NCI-H748 (cell line): ENCODE measurements at regions not wholly inside any gene's neighbourhood (a gene's known extent, or its start where the extent isn't known, plus 50 kb on each side); places are given as distances from the start of the nearest gene placed in this dataset.
A peak's percentile ranks its signal among the peaks of the same experiment; 100 is the strongest.

ENCODE experiments used
- DNase-seq: peaks from one replicate; lab custom pipeline; 2025; ENCODE audit not compliant: unreplicated experiment; lab: John Stamatoyannopoulos, UW

DNA sequence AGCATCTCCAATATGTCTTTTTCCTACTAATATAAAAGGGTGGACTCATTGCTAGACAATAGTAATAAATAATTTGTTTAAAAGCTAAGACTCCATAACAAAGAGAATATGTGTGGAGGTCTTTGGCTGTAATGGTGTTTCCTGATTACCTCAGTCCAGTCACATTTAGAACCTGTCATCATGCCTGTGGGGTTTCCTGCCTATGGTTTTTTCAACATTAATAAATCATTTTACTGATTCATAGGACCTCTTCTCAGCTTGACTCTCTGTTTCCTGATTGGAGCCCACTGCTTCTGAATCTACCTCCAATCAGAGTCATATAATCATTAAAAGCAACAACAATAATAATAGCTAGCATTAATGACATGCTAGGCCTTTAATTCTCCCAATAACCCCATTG lies 52.4 kb upstream of the GNAI1 start:
- DNase-seq, result no peak

GRCh38 chr7:80078886-80079285 lies 55.7 kb upstream of the GNAI1 start:
- no peak for DNase-seq

DNA sequence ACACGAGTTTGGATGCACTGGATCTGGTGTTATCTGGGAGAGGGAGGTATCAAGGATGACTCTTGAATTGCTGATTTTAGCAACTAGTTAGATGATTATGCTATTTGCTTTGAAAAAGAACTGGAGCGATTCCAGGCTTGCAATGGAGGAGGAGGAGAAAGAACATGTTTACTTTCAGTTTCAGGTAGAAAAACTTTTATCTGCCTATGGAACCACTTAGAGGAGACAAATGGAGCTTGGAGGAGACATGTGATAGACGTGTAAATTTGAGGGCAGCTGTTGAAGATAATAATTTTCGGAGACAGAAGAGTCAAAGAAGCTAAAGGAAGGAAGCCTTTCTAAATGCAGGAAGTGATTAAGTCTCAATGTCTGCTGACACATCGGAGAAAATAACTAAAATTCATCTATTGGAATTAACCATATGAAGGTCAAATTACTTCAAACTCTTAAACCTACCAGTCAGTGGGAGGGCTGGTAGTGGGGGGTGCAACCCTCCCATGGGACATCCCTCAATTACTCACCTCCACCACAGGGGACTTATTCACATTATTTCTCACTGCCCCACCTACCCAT lies 56.4 kb upstream of the GNAI1 start:
- peak; percentile 8 for DNase-seq

DNA sequence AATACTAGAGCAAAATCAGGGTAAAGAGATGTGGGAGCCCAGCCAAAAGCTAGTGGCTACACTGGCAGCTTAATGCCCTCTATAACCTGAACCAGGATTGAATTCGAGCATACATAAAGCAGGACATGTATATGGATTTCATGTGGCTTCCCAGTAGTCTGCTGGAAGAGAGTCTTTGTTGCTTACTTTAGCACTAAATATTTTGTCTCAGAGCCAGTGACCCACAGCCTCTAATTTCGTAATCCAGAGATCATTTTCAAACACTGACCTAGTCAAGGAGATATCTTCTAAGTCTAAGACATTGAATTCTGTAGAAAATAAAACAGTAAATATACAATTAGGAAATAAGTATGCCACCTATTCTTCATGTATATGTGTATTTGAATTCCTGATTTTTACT lies 64.2 kb upstream of the GNAI1 start:
- DNase-seq, result no peak

DNA sequence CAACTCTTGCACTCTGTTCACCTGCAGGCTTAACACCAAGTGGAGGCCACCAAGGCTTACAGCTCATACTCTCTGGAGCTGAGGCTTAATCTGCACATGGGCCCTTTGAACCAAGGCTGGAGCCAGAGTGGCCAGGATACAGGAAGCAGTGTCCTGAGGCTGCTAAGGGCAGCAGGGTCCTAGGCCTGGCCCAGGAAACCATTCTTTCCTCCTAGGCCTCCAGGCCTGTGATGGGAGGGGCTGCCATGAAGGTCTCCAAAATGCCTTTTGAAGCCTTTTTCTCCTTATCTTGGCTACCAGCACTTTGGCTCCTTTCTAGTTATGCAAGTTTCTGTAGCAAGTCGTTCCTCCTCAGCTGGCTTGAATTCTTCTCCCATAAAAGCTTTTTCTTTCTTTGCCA lies 68.0 kb upstream of the GNAI1 start:
- no peak for DNase-seq

DNA sequence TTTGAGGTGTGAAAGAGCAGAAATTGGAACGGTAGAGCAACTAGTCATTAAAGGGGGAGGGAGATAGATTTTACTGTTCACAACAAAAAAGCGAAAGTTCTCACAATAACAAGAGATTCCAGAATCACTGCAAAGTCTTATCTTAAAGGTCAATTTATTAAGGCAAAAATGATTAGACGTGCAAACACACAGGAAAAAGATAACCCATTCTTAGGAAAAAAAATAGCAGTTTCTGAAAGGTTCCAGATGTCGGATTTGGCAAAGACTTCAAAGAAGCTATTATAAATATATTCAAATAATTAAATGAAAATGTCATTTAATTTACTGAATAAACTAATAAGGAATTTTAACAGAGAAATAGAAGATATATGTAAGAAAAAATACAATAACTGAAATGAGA lies 70.8 kb upstream of the GNAI1 start:
- no peak for DNase-seq

DNA sequence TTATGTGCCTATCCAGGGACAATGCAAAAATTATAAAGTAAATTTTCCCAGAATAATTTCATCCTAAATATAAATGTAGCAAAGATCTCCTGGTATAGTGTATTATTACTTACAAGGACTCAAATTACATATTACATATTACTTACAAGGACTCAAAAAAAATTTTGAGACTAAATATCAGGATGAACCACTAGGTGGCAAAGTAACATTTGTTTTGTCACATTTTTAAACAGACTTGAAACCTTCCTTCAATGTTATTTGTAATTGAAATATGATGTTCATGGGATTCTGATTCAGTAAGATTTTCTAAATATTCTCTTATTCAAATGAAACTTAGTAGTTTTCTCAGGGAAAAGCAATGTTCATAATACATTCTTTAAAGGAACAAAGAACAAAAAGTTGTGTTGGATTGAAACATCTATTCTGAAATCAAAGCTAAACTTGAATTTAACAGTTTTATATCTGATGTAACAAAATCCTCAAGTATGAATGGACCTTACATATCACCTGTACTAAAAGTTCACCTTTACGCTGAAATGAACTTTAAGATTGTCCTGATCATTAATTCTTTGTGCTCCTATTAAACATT lies 74.3 kb upstream of the GNAI1 start:
- DNase-seq, result peak; percentile 73

- no peak for DNase-seq
Observed at GRCh38 chr7:80057488-80057887, 77.1 kb upstream of the GNAI1 start.

DNA sequence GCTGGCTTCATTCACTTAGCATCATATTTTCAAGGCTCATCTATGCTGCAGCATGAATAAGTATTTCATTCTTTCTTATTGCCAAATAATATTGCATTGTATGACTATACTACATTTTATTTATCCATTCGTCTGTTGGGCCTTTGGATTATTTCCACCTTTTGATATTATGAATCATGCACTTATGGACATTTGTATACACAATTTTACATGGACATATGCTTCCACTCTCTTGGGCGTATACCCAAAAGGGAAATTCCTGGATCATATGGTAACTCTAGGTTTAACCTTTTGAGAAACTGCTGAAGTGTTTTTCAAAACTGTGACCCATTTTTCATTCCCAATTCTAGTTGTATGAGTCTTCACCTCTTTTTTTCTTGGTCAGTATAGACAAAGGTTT lies 80.3 kb upstream of the GNAI1 start:
- no peak for DNase-seq

DNA sequence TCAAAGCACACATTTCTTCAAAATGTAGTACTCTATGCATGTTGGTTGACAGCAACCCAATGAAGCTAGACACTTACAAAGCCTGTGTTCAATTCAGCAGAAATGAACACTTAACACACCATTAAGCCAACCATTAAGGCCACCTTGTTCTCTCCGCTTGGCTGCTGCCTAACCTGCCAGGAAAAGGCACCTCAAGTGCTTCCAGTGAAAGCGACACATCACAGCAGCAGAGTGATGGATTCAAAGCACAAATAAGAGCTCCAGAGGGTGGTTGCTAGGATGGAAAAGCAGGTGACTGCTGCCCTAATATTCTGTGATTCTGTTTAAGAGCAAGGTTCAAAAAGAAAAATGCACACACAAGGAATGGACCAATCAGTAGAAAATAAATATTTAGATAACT lies 81.5 kb upstream of the GNAI1 start:
- DNase-seq, result peak; percentile 92

- peak; percentile 30 for DNase-seq
Observed at GRCh38 chr7:80047856-80048459, 86.7 kb upstream of the GNAI1 start.

DNA sequence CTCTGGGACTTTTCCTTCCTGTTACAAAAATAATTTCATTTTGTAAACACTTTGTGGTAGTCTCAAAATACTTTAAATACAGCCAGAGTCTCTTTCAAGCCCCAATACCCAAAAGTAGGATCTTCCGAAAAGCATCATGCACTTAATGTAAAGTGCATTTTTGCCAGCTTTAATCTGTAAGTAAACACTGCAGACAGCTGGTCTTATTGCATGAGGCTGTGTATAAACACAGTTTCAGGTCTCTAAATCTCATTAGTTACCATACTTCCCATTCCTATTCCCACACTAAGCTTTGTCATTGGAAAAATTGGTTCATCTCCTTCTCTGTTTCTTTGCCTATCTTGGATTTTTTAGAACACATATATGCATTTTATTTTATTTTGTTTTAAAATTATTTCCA lies 87.6 kb upstream of the GNAI1 start:
- peak; percentile 75 for DNase-seq

- no peak for DNase-seq
Observed at GRCh38 chr7:80044796-80045195, 89.8 kb upstream of the GNAI1 start.

- DNase-seq, result no peak
Observed at GRCh38 chr7:80040752-80041151, 93.9 kb upstream of the GNAI1 start.

- DNase-seq, result no peak
Observed at GRCh38 chr7:80040335-80040734, 94.3 kb upstream of the GNAI1 start.

GRCh38 chr7:80039251-80039884 lies 95.3 kb upstream of the GNAI1 start:
- peak; percentile 11 for DNase-seq

GRCh38 chr7:80037689-80038088 lies 96.9 kb upstream of the GNAI1 start:
- no peak for DNase-seq

DNA sequence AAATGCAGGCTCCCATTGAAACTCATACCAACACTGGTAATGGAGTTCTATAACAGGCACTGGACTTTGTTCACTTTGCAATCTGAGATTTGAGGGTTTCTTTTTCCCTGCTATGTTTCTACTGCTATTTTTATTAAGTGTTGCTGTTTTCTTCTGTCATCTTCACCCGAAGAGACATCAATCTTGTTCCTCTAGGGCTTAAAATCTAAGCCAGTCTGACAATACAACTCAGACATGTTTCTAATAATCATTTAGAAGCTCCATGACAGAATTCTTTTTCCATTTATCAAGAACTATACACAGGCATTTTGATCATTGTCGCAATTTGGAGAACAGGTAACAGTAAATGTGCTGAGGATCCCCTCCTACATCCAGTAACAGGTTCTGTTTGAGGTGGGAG lies 98.5 kb upstream of the GNAI1 start:
- DNase-seq, result no peak

- DNase-seq, result no peak
Observed at GRCh38 chr7:80028717-80029116, 105.9 kb upstream of the GNAI1 start.

GRCh38 chr7:80027611-80028173 lies 106.9 kb upstream of the GNAI1 start:
- peak; percentile 37 for DNase-seq

GRCh38 chr7:80026766-80027165 lies 107.9 kb upstream of the GNAI1 start:
- no peak for DNase-seq

GRCh38 chr7:80020277-80020676 lies 114.4 kb upstream of the GNAI1 start:
- peak; percentile 14 for DNase-seq
